Neuronal stem cell (in vitro differentiated cells): ENCODE measurements at regions not wholly inside any gene's neighbourhood (a gene's known extent, or its start where the extent isn't known, plus 50 kb on each side); places are given as distances from the start of the nearest gene placed in this dataset.
A peak's percentile ranks its signal among the peaks of the same experiment; 100 is the strongest.

Experiments used
- DNase-seq: peaks from one replicate; pipeline ENCODE4 v3.0.0-alpha.2; 2013; ENCODE audit warnings: low spot score
- H2AFZ ChIP-seq: one replicate; pipeline ENCODE4 v1.6.1; 2013; ENCODE audit warnings: mild to moderate bottlenecking, low read length, inconsistent platforms
- H2AK5ac ChIP-seq: 2 replicates; pipeline ENCODE4 v1.6.1; 2013; ENCODE audit warnings: low read depth, mild to moderate bottlenecking, inconsistent platforms, low read length, moderate library complexity, mixed read lengths
- H2BK120ac ChIP-seq: 2 replicates; pipeline ENCODE4 v1.6.1; 2013; ENCODE audit warnings: low read depth, mild to moderate bottlenecking, inconsistent platforms, low read length, moderate library complexity, mixed read lengths
- H2BK12ac ChIP-seq: one replicate; pipeline ENCODE4 v1.6.1; 2013; ENCODE audit warnings: low read length, inconsistent platforms
- H2BK15ac ChIP-seq: 2 replicates; pipeline ENCODE4 v1.6.1; 2013; ENCODE audit warnings: mild to moderate bottlenecking, low read length, inconsistent platforms, mixed read lengths
- H2BK5ac ChIP-seq: one replicate; pipeline ENCODE4 v1.6.1; 2013; ENCODE audit warnings: inconsistent platforms, mild to moderate bottlenecking, low read length, moderate library complexity
- H3K14ac ChIP-seq: one replicate; pipeline ENCODE4 v1.6.1; 2013; ENCODE audit warnings: low read length, inconsistent platforms
- H3K18ac ChIP-seq: 2 replicates; pipeline ENCODE4 v1.6.1; 2013; ENCODE audit warnings: low read length, inconsistent platforms
- H3K23ac ChIP-seq: 2 replicates; pipeline ENCODE4 v1.6.1; 2013; ENCODE audit warnings: low read depth, mild to moderate bottlenecking, mixed read lengths, low read length, inconsistent platforms; ENCODE audit not compliant: poor library complexity
- H3K27ac ChIP-seq: replicated peaks from 3 replicates; pipeline ENCODE4 v1.5.1; 2013; ENCODE audit warnings: low read length, inconsistent platforms
- H3K27me3 ChIP-seq, 3 experiments: 2 replicates each; pipeline ENCODE4 v1.6.1; 2013; ENCODE audit warnings: low read length in 3 of 3, mild to moderate bottlenecking in 2 of 3, inconsistent platforms in 1 of 3, low read depth in 1 of 3, mixed read lengths in 1 of 3, moderate library complexity in 1 of 3; ENCODE audit not compliant: control insufficient read depth in 3 of 3, insufficient read depth in 3 of 3
- H3K36me3 ChIP-seq, 2 donors: replicated peaks in 1 of 2; 2 replicates each; pipeline ENCODE4 v1.6.1; 2013; ENCODE audit warnings: low read length in 2 of 2; ENCODE audit not compliant: control insufficient read depth in 2 of 2, insufficient read depth in 2 of 2
- H3K4ac ChIP-seq: 2 replicates; pipeline ENCODE4 v1.6.1; 2013; ENCODE audit warnings: inconsistent platforms, mild to moderate bottlenecking, low read length, moderate library complexity
- H3K4me1 ChIP-seq, 2 donors: 1 replicate in 1 of 2; 2 replicates in 1 of 2; pipeline ENCODE4 v1.6.1; 2013; ENCODE audit warnings: low read length in 2 of 2, low read depth in 1 of 2; ENCODE audit not compliant: control insufficient read depth in 2 of 2, insufficient read depth in 1 of 2
- H3K4me2 ChIP-seq: one replicate; pipeline ENCODE4 v1.6.1; 2013; ENCODE audit warnings: mild to moderate bottlenecking, low read length, inconsistent platforms; ENCODE audit not compliant: insufficient read depth, poor library complexity, severe bottlenecking
- H3K4me3 ChIP-seq, 2 donors: 2 replicates each; pipeline ENCODE4 v1.5.1; 2013; ENCODE audit warnings: low read length in 2 of 2, mild to moderate bottlenecking in 2 of 2, inconsistent platforms in 1 of 2, moderate library complexity in 1 of 2
- H3K79me1 ChIP-seq: one replicate; pipeline ENCODE4 v1.6.1; 2013; ENCODE audit warnings: low read depth, mild to moderate bottlenecking, inconsistent platforms, low read length, moderate library complexity
- H3K9ac ChIP-seq: one replicate; pipeline ENCODE4 v1.6.1; 2013; ENCODE audit warnings: mild to moderate bottlenecking, low read depth, low read length, inconsistent platforms; ENCODE audit not compliant: poor library complexity
- H3K9me3 ChIP-seq, 2 donors: replicated peaks in 1 of 2; 2 replicates each; pipeline versions ENCODE3 to v1.6.1; 2013; ENCODE audit warnings: low read length in 2 of 2, mild to moderate bottlenecking in 2 of 2, inconsistent platforms in 1 of 2, low read depth in 1 of 2, mixed read lengths in 1 of 2, moderate library complexity in 1 of 2; ENCODE audit not compliant: control insufficient read depth in 2 of 2, insufficient read depth in 1 of 2
- H4K8ac ChIP-seq: one replicate; pipeline ENCODE4 v1.6.1; 2013; ENCODE audit warnings: low read depth, mild to moderate bottlenecking, inconsistent platforms, low read length, moderate library complexity
- H4K91ac ChIP-seq: one replicate; pipeline ENCODE4 v1.6.1; 2013; ENCODE audit warnings: low read length, low read depth, mild to moderate bottlenecking, inconsistent platforms; ENCODE audit not compliant: poor library complexity
- WGBS, 2 donors: extraction: QIAGEN DNeasy Blood & Tissue Kit; methylation state at CpG; one replicate each; pipeline ENCODE4 v1.1.7; 2013; ENCODE audit warnings: missing lambda C conversion rate in 2 of 2, mixed read lengths in 1 of 2; ENCODE audit not compliant: insufficient read length in 2 of 2, insufficient replicate concordance in 1 of 2; ENCODE audit errors: extremely low coverage in 2 of 2; 5-methylcytosine and 5-hydroxymethylcytosine counted together

DNA sequence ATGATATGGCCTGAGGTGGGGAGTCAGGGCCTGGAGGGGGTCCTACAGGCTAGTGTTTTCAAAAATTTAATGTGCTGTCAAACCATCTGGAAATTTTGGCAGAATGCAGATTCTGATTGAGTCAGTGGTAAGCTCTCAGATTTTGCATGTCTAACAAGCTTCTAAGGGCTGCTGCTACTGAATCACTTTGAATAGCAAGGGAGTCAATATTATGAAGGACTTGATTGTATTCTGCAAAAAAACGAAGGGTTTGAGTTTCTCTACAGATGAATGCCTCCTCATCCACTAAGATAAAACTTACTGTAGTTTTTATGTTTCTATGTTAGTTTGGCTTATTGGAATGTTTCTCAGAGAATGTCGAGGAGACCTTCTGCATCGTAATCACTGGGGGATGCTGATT is 179.5 kb downstream of the TMEM38B start:
- Histone ChIP-seq H2AK5ac (no peak overlapping the region), H3K18ac (no peak overlapping the region), H2BK5ac (no peak overlapping the region), H3K4me2 (no peak overlapping the region), H3K4ac (no peak overlapping the region), H4K91ac (no peak overlapping the region), H4K8ac (no peak overlapping the region), H2BK120ac (no peak overlapping the region), H3K14ac (no peak overlapping the region), H2AFZ (no peak overlapping the region), H2BK15ac (no peak overlapping the region), H3K4me3 (no peak overlapping the region), H3K4me1 (peaks cover 0 to 2% of the 10 kb centered on the region in 2 donors), H3K9ac (no peak overlapping the region), H3K79me1 (no peaks in the 10 kb centered on the region), H3K27me3 (no peaks in the 10 kb centered on the region), H3K23ac (no peak overlapping the region), H3K27ac (no peak overlapping the region), H3K9me3 (no peaks in the 10 kb centered on the region), H3K36me3 (no peaks in the 10 kb centered on the region), H2BK12ac (no peak overlapping the region)
- WGBS, 2 donors, result no CpG with 5 or more reads among the region's 3 CpGs
- DNase-seq, result no peak

DNA sequence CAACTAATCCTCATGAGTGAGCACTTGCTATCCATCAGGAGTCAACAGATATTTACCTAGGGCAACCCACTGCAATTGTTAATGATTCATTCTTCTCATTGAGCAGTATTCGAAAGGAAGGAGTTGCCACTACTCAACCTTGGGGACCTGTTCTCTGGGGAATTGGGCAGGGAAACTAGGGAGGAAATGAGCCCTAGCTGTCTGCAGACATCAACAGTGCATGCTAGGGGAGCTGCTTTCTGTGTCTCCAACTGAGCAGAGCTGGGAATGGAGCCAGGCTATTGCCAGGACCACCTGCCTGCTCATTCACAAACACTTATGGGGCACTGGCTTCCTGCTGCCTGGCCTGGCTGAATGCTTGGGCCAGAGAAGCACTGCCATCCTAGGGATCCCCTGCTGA is 183.4 kb downstream of the TMEM38B start:
- no peak overlapping the region for H2BK15ac ChIP-seq
- H3K9me3 ChIP-seq, result no peaks in the 10 kb centered on the region
- H4K91ac ChIP-seq, result no peak overlapping the region
- H3K9ac ChIP-seq, result no peak overlapping the region
- no peak overlapping the region for H2BK12ac ChIP-seq
- H3K4ac ChIP-seq, result no peak overlapping the region
- H3K4me1 ChIP-seq, result peaks cover 0 to 2% of the 10 kb centered on the region in 2 donors
- H3K4me2 ChIP-seq, result no peak overlapping the region
- H3K27ac ChIP-seq, result no peak overlapping the region
- no peaks in the 10 kb centered on the region for H3K36me3 ChIP-seq
- no peak for DNase-seq
- H2BK120ac ChIP-seq, result no peak overlapping the region
- no CpG with 5 or more reads among the region's 1 CpG for WGBS, 2 donors
- no peak overlapping the region for H2AK5ac ChIP-seq
- H4K8ac ChIP-seq, result no peak overlapping the region
- H2BK5ac ChIP-seq, result no peak overlapping the region
- no peak overlapping the region for H2AFZ ChIP-seq
- no peak overlapping the region for H3K4me3 ChIP-seq
- no peak overlapping the region for H3K23ac ChIP-seq
- no peak overlapping the region for H3K14ac ChIP-seq
- no peaks in the 10 kb centered on the region for H3K27me3 ChIP-seq
- no peaks in the 10 kb centered on the region for H3K79me1 ChIP-seq
- peak overlapping the region; percentile 7 for H3K18ac ChIP-seq

DNA sequence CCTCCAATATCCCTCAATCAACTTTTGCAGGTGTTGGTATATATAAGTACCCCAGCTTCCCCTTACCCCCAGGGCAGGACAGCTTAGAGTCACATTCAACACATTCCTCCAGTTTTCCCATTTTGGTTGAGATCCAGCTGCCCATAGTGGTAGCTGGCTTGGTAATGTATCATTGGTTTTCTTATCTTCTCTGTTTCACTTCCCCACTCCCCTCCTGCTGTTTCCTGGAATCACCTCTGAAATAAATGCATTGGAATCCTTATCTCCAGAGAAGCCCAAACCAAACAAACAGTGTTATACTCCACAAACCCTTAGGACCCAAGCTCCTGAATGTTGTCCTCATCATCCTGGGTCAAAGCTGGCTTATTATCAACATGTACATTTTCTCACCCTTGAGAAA is 184.8 kb downstream of the TMEM38B start:
- H3K36me3 ChIP-seq, result no peaks in the 10 kb centered on the region
- no peak overlapping the region for H4K91ac ChIP-seq
- H2BK120ac ChIP-seq, result no peak overlapping the region
- no peak overlapping the region for H3K14ac ChIP-seq
- H3K4me2 ChIP-seq, result no peak overlapping the region
- H2BK15ac ChIP-seq, result no peak overlapping the region
- no peak overlapping the region for H3K23ac ChIP-seq
- H4K8ac ChIP-seq, result no peak overlapping the region
- DNase-seq, result no peak
- no peak overlapping the region for H3K4me3 ChIP-seq
- H3K27ac ChIP-seq, result no peak overlapping the region
- peaks cover 0 to 2% of the 10 kb centered on the region in 2 donors for H3K4me1 ChIP-seq
- H2AK5ac ChIP-seq, result no peak overlapping the region
- no peaks in the 10 kb centered on the region for H3K9me3 ChIP-seq
- H2BK12ac ChIP-seq, result no peak overlapping the region
- no peak overlapping the region for H3K9ac ChIP-seq
- no peaks in the 10 kb centered on the region for H3K79me1 ChIP-seq
- no peak overlapping the region for H2AFZ ChIP-seq
- no peak overlapping the region for H3K4ac ChIP-seq
- no peaks in the 10 kb centered on the region for H3K27me3 ChIP-seq
- H2BK5ac ChIP-seq, result no peak overlapping the region
- no peak overlapping the region for H3K18ac ChIP-seq

DNA sequence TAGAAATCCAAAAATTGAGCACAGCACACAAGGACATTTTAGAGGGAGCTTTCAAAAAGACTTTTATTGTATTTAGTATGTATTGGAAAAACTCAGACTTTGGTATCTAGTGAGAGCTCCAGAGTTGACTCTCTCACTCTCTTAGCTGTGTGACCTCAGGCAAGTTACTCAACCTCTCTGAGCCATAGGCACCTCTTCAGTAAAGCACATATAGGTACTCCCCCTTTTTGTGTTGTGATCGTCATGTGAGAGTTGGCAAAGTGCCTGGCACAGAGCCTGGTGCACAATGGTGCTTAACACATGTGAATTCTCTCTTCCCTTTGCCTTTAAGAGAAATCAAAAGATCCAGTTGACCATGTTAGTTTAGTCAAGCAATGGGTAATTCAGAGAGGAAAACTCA is 186.2 kb downstream of the TMEM38B start:
- Histone ChIP-seq H4K91ac (no peak overlapping the region), H3K4ac (no peak overlapping the region), H3K23ac (no peak overlapping the region), H3K36me3 (no peaks in the 10 kb centered on the region), H3K9ac (no peak overlapping the region), H2BK120ac (no peak overlapping the region), H3K79me1 (no peaks in the 10 kb centered on the region), H3K27me3 (no peaks in the 10 kb centered on the region), H2BK5ac (no peak overlapping the region), H3K9me3 (no peaks in the 10 kb centered on the region), H2BK12ac (no peak overlapping the region), H2AK5ac (no peak overlapping the region), H3K4me1 (peaks cover 0 to 2% of the 10 kb centered on the region in 2 donors), H3K4me2 (no peak overlapping the region), H3K18ac (no peak overlapping the region), H2BK15ac (no peak overlapping the region), H4K8ac (no peak overlapping the region), H3K27ac (no peak overlapping the region), H3K4me3 (no peak overlapping the region), H2AFZ (no peak overlapping the region), H3K14ac (no peak overlapping the region)
- DNase-seq, result no peak
- no CpG with 5 or more reads among the region's 1 CpG for WGBS, 2 donors
